K562 (cell line): ENCODE measurements at regions not wholly inside any gene's neighbourhood (a gene's known extent, or its start where the extent isn't known, plus 50 kb on each side); places are given as distances from the start of the nearest gene placed in this dataset.

Experiments
- ATAC-seq: fragments of 200-7000 bp; cut with Tn5 transposase; 3 replicates; pipeline ENCODE4 v1.9.1; 2020; ENCODE audit warnings: moderate library complexity
- BruUV-seq: library from RNA; stranded (reverse); fragments of 400-500 nt; replicated peaks from 2 replicates; lab custom pipeline; 2021; lab: Mats Ljungman, UMichigan
- CTCF ChIA-PET: fragments of 300-600 bp; formaldehyde crosslinking; extraction: SDS; loops from one replicate; lab custom pipeline; 2021; ENCODE audit warnings: low intra/inter-chr PET ratio; lab: Yijun Ruan, JAX
- POLR2A ChIA-PET: fragments of 300-600, 350-650 bp; sonication (Branson Sonifier 250); formaldehyde crosslinking; extraction: SDS; loops from one replicate; lab custom pipeline; 2021; ENCODE audit warnings: antibody characterized with exemption, inconsistent platforms; lab: Yijun Ruan, JAX
- DNase-seq, 4 experiments: peaks; one replicate each; pipeline versions ENCODE4 v3.0.0 to v3.0.0-alpha.2; 2011 to 2018; ENCODE audit warnings: low spot score in 3 of 4, mixed read lengths in 3 of 4; ENCODE audit errors: extremely low read depth in 1 of 4
- FAIRE-seq: peaks from 2 replicates; lab custom pipeline; 2011; peaks lifted over from hg19 to GRCh38; lab: Jason Lieb, UNC
- H2AFZ ChIP-seq: 2 replicates; pipeline ENCODE4 v1.6.0; 2011; ENCODE audit warnings: low read depth, low read length, control low read depth, inconsistent platforms
- H3K27ac ChIP-seq: fragments of 200-600 bp; 3 replicates; pipeline ENCODE4 v1.8.0; 2011; ENCODE audit warnings: low read depth, mild to moderate bottlenecking, control low read depth, inconsistent platforms, low read length, moderate library complexity, mixed read lengths; ENCODE audit errors: extremely low read depth
- H3K27me3 ChIP-seq, 2 experiments: fragments of 300-600 bp in 1 of 2; 2 replicates in 1 of 2; 3 replicates in 1 of 2; pipeline versions ENCODE4 v1.6.0 to v1.8.0; 2011; ENCODE audit warnings: inconsistent platforms in 2 of 2, low read length in 2 of 2, mild to moderate bottlenecking in 1 of 2, mixed read lengths in 1 of 2, moderate library complexity in 1 of 2; ENCODE audit not compliant: control insufficient read depth in 2 of 2, insufficient read depth in 2 of 2
- H3K36me3 ChIP-seq: fragments of 300-600 bp; 3 replicates; pipeline ENCODE4 v1.8.0; 2011; ENCODE audit warnings: mild to moderate bottlenecking, low read length, inconsistent platforms; ENCODE audit not compliant: control insufficient read depth, insufficient read depth
- H3K4me1 ChIP-seq, 2 experiments: fragments of 200-600 bp in 1 of 2; replicated peaks in 1 of 2; 2 replicates in 1 of 2; 3 replicates in 1 of 2; pipeline versions ENCODE4 v1.5.1 to v1.8.0; 2011; ENCODE audit warnings: inconsistent platforms in 2 of 2, low read length in 2 of 2, mild to moderate bottlenecking in 1 of 2, mixed read lengths in 1 of 2, moderate library complexity in 1 of 2; ENCODE audit not compliant: control insufficient read depth in 2 of 2, insufficient read depth in 2 of 2
- H3K4me2 ChIP-seq: 2 replicates; pipeline ENCODE4 v1.6.1; 2011; ENCODE audit warnings: low read length, control low read depth, inconsistent platforms, mixed read lengths; ENCODE audit not compliant: insufficient read depth
- H3K4me3 ChIP-seq: fragments of 200-600 bp; sonication (generic), shearing (Covaris generic); 2 replicates; pipeline ENCODE4 v1.5.1; 2016; ENCODE audit warnings: control low read depth, inconsistent platforms
- H3K79me2 ChIP-seq: fragments of 200-600 bp; 3 replicates; pipeline ENCODE4 v1.8.0; 2011; ENCODE audit warnings: low read length, inconsistent platforms; ENCODE audit not compliant: control insufficient read depth, insufficient read depth
- H3K9ac ChIP-seq, 2 experiments: 2 replicates each; pipeline versions ENCODE4 v1.6.0 to v1.6.1; 2011; ENCODE audit warnings: low read depth in 2 of 2, low read length in 2 of 2, control low read depth in 1 of 2, inconsistent platforms in 1 of 2, mild to moderate bottlenecking in 1 of 2, mixed read lengths in 1 of 2; ENCODE audit not compliant: insufficient read depth in 1 of 2
- H3K9me1 ChIP-seq: one replicate; pipeline ENCODE4 v1.6.0; 2011; ENCODE audit warnings: inconsistent platforms, mild to moderate bottlenecking, low read length, moderate library complexity; ENCODE audit not compliant: control insufficient read depth, insufficient read depth
- H3K9me3 ChIP-seq: replicated peaks from 2 replicates; pipeline ENCODE4 v1.5.1; 2011; ENCODE audit warnings: low read depth, low read length, inconsistent platforms; ENCODE audit not compliant: control insufficient read depth, insufficient read depth
- H4K20me1 ChIP-seq: replicated peaks from 2 replicates; pipeline ENCODE4 v1.6.1; 2011; ENCODE audit warnings: low read length, inconsistent platforms, mixed read lengths; ENCODE audit not compliant: control insufficient read depth, insufficient read depth
- BRF2 ChIP-seq: IDR thresholded peaks from 3 replicates; pipeline ENCODE4 v1.6.1; 2011; ENCODE audit warnings: borderline replicate concordance, mild to moderate bottlenecking; ENCODE audit not compliant: insufficient read length, insufficient read depth
- HDAC2 ChIP-seq: fragments of 450-650 bp; IDR thresholded peaks from 2 replicates; pipeline ENCODE4 v1.6.1; 2016; ENCODE audit warnings: mild to moderate bottlenecking
- L3MBTL2 ChIP-seq: fragments of 450-650 bp; IDR thresholded peaks from 2 replicates; pipeline ENCODE4 v1.6.1; 2016; ENCODE audit warnings: mild to moderate bottlenecking, moderate library complexity
- RFX5 ChIP-seq: IDR thresholded peaks from 2 replicates; pipeline ENCODE4 v1.6.1; 2011; ENCODE audit warnings: low read depth, mild to moderate bottlenecking, improper control_type of control experiment, low read length
- RFX7 ChIP-seq: fragments of 250-450 bp; sonication (Bioruptor Pico); IDR thresholded peaks from 2 replicates; pipeline ENCODE4 v1.5.1; 2021; ENCODE audit warnings: mild to moderate bottlenecking
- ZNF121 ChIP-seq: sonication (generic); formaldehyde crosslinking; conservative IDR thresholded peaks from 2 replicates; pipeline ENCODE4 v1.8.0; 2022; ENCODE audit warnings: missing genetic modification reagents
- WGBS: fragments of 100-300 bp; shearing (Covaris generic); methylation state at CpG from one replicate; pipeline ENCODE4 v1.1.6; 2016; ENCODE audit warnings: low coverage, mixed read lengths; ENCODE audit not compliant: insufficient coverage; ENCODE audit errors: missing lambda C conversion rate; 5-methylcytosine and 5-hydroxymethylcytosine counted together
- in situ Hi-C: fragments of 300-500 bp; cut with MboI; formaldehyde crosslinking; loops from 4 replicates; pipeline ENCODE4 v1.15.0; 2018; ENCODE audit warnings: inconsistent platforms, mixed read lengths
- intact Hi-C: fragments of 100-400 bp; cut with micrococcal nuclease; formaldehyde crosslinking; loops from 2 replicates; pipeline ENCODE4 v1.14.2; 2022

- intact Hi-C loops (no loop called here), in situ Hi-C loops (no loop called here)
- no peaks in the 10 kb centered on the region for H3K27me3 ChIP-seq
- TF ChIP-seq L3MBTL2 (no peak), ZNF121 (CRISPR knock-in tag) (no peak), BRF2 (no peak), RFX7 (CRISPR knock-in tag) (no peak), HDAC2 (no peak), RFX5 (no peak)
- ChIA-PET POLR2A (no interaction called here), CTCF (no interaction called here)
- peaks cover 0 to 19% of the 10 kb centered on the region in 2 experiments; a peak in 2 of 5 replicates for H3K4me1 ChIP-seq
- FAIRE-seq = no peak
- no TSS peak for BruUV-seq
- H3K4me2 ChIP-seq = no peak overlapping the region
- no peak overlapping the region for H3K4me3 ChIP-seq
- H4K20me1 ChIP-seq = peaks cover 8% of the 10 kb centered on the region
- H3K36me3 ChIP-seq = peaks cover 38% of the 10 kb centered on the region; the same call in 2 of the 3 replicates
- H3K9ac ChIP-seq = no peak overlapping the region; a peak in 1 of 4 replicates
- peaks cover 51% of the 10 kb centered on the region for H3K79me2 ChIP-seq
- no peak overlapping the region for H2AFZ ChIP-seq
- no peaks in the 10 kb centered on the region for H3K9me3 ChIP-seq
- ATAC-seq = no peak
- DNase-seq = no peak
- 100% methylated on average over 8 of the region's 20 CpGs for WGBS
- no peak overlapping the region for H3K27ac ChIP-seq
- H3K9me1 ChIP-seq = no peaks in the 10 kb centered on the region
These were observed 206.0 kb downstream of the BRD1 start for GRCh38 chr22:49621601-49622210.
